ENCODE measurements at regions not wholly inside any gene's neighbourhood (a gene's known extent, or its start where the extent isn't known, plus 50 kb on each side); places are given as distances from the start of the nearest gene placed in this dataset.

- H3K9ac ChIP-seq, result no peak overlapping the region
- H3K4me3 ChIP-seq (ENCODE audit: low read depth, low read length), result no peak overlapping the region
- H3K36me3 ChIP-seq (ENCODE audit: control insufficient read depth, insufficient read depth, low read length), result no peaks in the 10 kb centered on the region
- TF ChIP-seq CTCF (IDR thresholded peaks at IDR 0.05), result no peak
- no peak overlapping the region for H3K4me2 ChIP-seq (ENCODE audit: low read length)
- H3K27me3 ChIP-seq (ENCODE audit: control insufficient read depth, insufficient read depth, low read length), result no peaks in the 10 kb centered on the region
- no peak overlapping the region for H3K27ac ChIP-seq
- no peaks in the 10 kb centered on the region for H3K9me3 ChIP-seq (ENCODE audit: control insufficient read depth, low read length)
- H3K4me1 ChIP-seq, result peaks cover 3% of the 10 kb centered on the region
- H2AFZ ChIP-seq, result no peak overlapping the region
- no peaks in the 10 kb centered on the region for H3K79me2 ChIP-seq
Observed at GRCh38 chr20:39541136-39541803, 579.1 kb downstream of the DHX35 start.

GRCh38 chr20:39538317-39538716, 576.2 kb downstream of the DHX35 start:
- no peaks in the 10 kb centered on the region for H3K9me3 ChIP-seq (ENCODE audit: control insufficient read depth, low read length)
- peaks cover 1% of the 10 kb centered on the region for H3K4me1 ChIP-seq
- H3K27ac ChIP-seq, result no peak overlapping the region
- no peak for TF ChIP-seq CTCF (IDR thresholded peaks at IDR 0.05)
- H3K9ac ChIP-seq, result no peak overlapping the region
- no peaks in the 10 kb centered on the region for H3K79me2 ChIP-seq
- peak overlapping the region; percentile 7 for H2AFZ ChIP-seq
- H3K4me3 ChIP-seq (ENCODE audit: low read depth, low read length), result no peak overlapping the region
- H3K36me3 ChIP-seq (ENCODE audit: control insufficient read depth, insufficient read depth, low read length), result no peaks in the 10 kb centered on the region
- H3K27me3 ChIP-seq (ENCODE audit: control insufficient read depth, insufficient read depth, low read length), result no peaks in the 10 kb centered on the region
- H3K4me2 ChIP-seq (ENCODE audit: low read length), result no peak overlapping the region

DNA sequence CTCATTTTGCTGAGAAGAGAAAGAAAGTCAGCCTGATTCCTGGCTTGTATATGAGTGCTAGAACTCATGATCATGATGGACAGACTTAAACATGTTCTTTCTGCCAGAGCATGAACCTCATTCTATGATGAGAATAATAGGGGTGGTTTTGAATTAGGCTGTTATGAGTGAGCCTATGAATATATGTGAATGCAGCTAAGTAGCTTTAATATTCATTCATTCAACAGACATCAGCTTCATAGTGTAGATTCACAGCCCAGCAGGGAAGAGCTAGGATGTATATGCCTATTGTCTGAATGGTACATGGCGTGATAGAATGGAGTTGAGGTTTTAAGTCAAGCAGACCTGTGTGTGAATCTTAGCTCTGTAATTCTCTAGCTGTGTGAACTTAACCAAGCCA, 573.2 kb downstream of the DHX35 start:
- Histone ChIP-seq H3K9me3 (ENCODE audit: control insufficient read depth, low read length) (no peaks in the 10 kb centered on the region), H3K79me2 (no peaks in the 10 kb centered on the region), H2AFZ (no peak overlapping the region), H3K4me1 (peaks cover 17% of the 10 kb centered on the region), H3K4me2 (ENCODE audit: low read length) (no peak overlapping the region), H3K9ac (no peak overlapping the region), H3K4me3 (ENCODE audit: low read depth, low read length) (no peak overlapping the region), H3K27ac (no peak overlapping the region), H3K27me3 (ENCODE audit: control insufficient read depth, insufficient read depth, low read length) (no peaks in the 10 kb centered on the region), H3K36me3 (ENCODE audit: control insufficient read depth, insufficient read depth, low read length) (no peaks in the 10 kb centered on the region)
- no peak for TF ChIP-seq CTCF (IDR thresholded peaks at IDR 0.05)

GRCh38 chr20:39534846-39535245, 572.7 kb downstream of the DHX35 start:
- H2AFZ ChIP-seq, result no peak overlapping the region
- no peaks in the 10 kb centered on the region for H3K27me3 ChIP-seq (ENCODE audit: control insufficient read depth, insufficient read depth, low read length)
- no peaks in the 10 kb centered on the region for H3K79me2 ChIP-seq
- no peak overlapping the region for H3K4me2 ChIP-seq (ENCODE audit: low read length)
- no peaks in the 10 kb centered on the region for H3K36me3 ChIP-seq (ENCODE audit: control insufficient read depth, insufficient read depth, low read length)
- peaks cover 17% of the 10 kb centered on the region for H3K4me1 ChIP-seq
- H3K27ac ChIP-seq, result no peak overlapping the region
- H3K9me3 ChIP-seq (ENCODE audit: control insufficient read depth, low read length), result no peaks in the 10 kb centered on the region
- H3K4me3 ChIP-seq (ENCODE audit: low read depth, low read length), result no peak overlapping the region
- no peak overlapping the region for H3K9ac ChIP-seq
- TF ChIP-seq CTCF (IDR thresholded peaks at IDR 0.05), result no peak

DNA sequence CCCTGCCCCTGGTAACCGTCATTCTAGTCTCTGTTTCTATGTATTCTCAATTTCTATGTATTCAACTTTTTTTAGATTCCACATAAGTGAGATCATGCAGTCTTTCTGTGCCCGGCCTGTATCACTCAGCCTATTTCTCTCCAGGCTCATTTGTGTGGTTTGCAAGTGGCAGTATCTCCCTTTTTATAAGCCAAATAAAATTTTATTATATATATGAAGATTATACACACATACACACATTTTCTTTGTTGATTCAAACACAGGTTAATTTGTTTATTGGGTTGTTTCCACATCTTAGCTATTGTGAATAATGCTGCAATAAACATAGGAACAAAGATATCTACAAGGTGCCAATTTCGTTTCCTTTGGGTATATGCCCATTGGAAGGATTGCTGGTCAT, 571.7 kb downstream of the DHX35 start:
- no peak for TF ChIP-seq CTCF (IDR thresholded peaks at IDR 0.05)
- no peaks in the 10 kb centered on the region for H3K36me3 ChIP-seq (ENCODE audit: control insufficient read depth, insufficient read depth, low read length)
- no peak overlapping the region for H2AFZ ChIP-seq

More for the DNA sequence above, 571.7 kb downstream of the DHX35 start:
- Histone ChIP-seq H3K27ac (no peak overlapping the region), H3K4me2 (ENCODE audit: low read length) (no peak overlapping the region), H3K27me3 (ENCODE audit: control insufficient read depth, insufficient read depth, low read length) (no peaks in the 10 kb centered on the region), H3K4me3 (ENCODE audit: low read depth, low read length) (no peak overlapping the region), H3K9ac (no peak overlapping the region), H3K79me2 (no peaks in the 10 kb centered on the region), H3K4me1 (peaks cover 17% of the 10 kb centered on the region), H3K9me3 (ENCODE audit: control insufficient read depth, low read length) (no peaks in the 10 kb centered on the region)

Measured in parathyroid adenoma (tissue), 2 donors.